ENCODE measurements at regions not wholly inside any gene's neighbourhood (a gene's known extent, or its start where the extent isn't known, plus 50 kb on each side); places are given as distances from the start of the nearest gene placed in this dataset.
"Not testable (repeated sequence)": the region's sequence is repeated elsewhere in the genome, so short reads cannot be mapped to it uniquely, and the experiment has no call there.

GRCh38 chr10:36000754-36001153 is 358.7 kb upstream of the FZD8 start:
- TF ChIP-seq POLR2A (IDR thresholded peaks at IDR 0.05) = not testable (repeated sequence)
- TF ChIP-seq, protein P1, sequence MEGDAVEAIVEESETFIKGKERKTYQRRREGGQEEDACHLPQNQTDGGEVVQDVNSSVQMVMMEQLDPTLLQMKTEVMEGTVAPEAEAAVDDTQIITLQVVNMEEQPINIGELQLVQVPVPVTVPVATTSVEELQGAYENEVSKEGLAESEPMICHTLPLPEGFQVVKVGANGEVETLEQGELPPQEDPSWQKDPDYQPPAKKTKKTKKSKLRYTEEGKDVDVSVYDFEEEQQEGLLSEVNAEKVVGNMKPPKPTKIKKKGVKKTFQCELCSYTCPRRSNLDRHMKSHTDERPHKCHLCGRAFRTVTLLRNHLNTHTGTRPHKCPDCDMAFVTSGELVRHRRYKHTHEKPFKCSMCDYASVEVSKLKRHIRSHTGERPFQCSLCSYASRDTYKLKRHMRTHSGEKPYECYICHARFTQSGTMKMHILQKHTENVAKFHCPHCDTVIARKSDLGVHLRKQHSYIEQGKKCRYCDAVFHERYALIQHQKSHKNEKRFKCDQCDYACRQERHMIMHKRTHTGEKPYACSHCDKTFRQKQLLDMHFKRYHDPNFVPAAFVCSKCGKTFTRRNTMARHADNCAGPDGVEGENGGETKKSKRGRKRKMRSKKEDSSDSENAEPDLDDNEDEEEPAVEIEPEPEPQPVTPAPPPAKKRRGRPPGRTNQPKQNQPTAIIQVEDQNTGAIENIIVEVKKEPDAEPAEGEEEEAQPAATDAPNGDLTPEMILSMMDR (IDR thresholded peaks at IDR 0.05) = not testable (repeated sequence)

Data from Peyer's patch (tissue), 4 donors.